ENCODE measurements at regions not wholly inside any gene's neighbourhood (a gene's known extent, or its start where the extent isn't known, plus 50 kb on each side); places are given as distances from the start of the nearest gene placed in this dataset.

DNA sequence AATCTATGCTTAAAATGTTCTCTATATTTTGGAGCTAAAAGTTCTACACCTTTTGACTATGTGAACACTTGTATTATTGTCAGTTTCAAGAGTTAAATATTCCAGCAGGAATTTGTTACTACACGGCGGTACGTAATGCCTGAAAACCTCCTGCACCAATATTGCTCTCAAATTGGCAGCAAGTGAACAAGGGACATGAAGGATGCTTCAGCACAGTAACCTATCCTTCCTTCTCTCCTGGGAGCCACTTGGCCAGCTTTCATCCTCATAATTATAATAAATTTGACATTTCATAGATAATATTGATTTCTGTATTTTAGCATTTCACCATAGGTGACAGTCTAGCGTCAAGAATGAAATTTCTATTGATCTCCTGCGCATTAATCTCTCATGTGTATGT is 197.6 kb downstream of the NR4A2 start:
- DNase-seq: no peak
- H3K27ac Mint-ChIP-seq (ENCODE audit: unreplicated experiment): no peak overlapping the region
- no peaks in the 10 kb centered on the region for H3K36me3 ChIP-seq (ENCODE audit: control insufficient read depth, insufficient read depth, low read length)
- H3K4me3 Mint-ChIP-seq (ENCODE audit: unreplicated experiment): no peak overlapping the region
- H3K9me3 Mint-ChIP-seq (ENCODE audit: unreplicated experiment): no peaks in the 10 kb centered on the region
- no peaks in the 10 kb centered on the region for H3K4me1 ChIP-seq
- no peaks in the 10 kb centered on the region for H3K36me3 Mint-ChIP-seq (ENCODE audit: insufficient read depth, unreplicated experiment)
- no TSS peak for BruUV-seq (replicated peaks)
- intact Hi-C loops (cut with micrococcal nuclease; ENCODE audit: unreplicated experiment): no loop called here
- H3K4me3 ChIP-seq (ENCODE audit: low read depth, low read length): no peak overlapping the region
- no peaks in the 10 kb centered on the region for H3K27me3 ChIP-seq (replicated peaks; ENCODE audit: control insufficient read depth, insufficient read depth, low read length)
- TF ChIP-seq, protein P1, sequence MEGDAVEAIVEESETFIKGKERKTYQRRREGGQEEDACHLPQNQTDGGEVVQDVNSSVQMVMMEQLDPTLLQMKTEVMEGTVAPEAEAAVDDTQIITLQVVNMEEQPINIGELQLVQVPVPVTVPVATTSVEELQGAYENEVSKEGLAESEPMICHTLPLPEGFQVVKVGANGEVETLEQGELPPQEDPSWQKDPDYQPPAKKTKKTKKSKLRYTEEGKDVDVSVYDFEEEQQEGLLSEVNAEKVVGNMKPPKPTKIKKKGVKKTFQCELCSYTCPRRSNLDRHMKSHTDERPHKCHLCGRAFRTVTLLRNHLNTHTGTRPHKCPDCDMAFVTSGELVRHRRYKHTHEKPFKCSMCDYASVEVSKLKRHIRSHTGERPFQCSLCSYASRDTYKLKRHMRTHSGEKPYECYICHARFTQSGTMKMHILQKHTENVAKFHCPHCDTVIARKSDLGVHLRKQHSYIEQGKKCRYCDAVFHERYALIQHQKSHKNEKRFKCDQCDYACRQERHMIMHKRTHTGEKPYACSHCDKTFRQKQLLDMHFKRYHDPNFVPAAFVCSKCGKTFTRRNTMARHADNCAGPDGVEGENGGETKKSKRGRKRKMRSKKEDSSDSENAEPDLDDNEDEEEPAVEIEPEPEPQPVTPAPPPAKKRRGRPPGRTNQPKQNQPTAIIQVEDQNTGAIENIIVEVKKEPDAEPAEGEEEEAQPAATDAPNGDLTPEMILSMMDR (IDR thresholded peaks at IDR 0.05; ENCODE audit: insufficient read depth in 1 of 2, low read depth in 1 of 2, low read length in 1 of 2, severe bottlenecking in 1 of 2, unreplicated experiment in 1 of 2): no peak
- H3K9me3 ChIP-seq: no peaks in the 10 kb centered on the region
- H3K27me3 Mint-ChIP-seq (ENCODE audit: insufficient read depth, unreplicated experiment): no peaks in the 10 kb centered on the region
- ChIA-PET POLR2A (no interaction called here), CTCF (no interaction called here)
- H3K4me1 Mint-ChIP-seq (ENCODE audit: low read depth, unreplicated experiment): no peaks in the 10 kb centered on the region

DNA sequence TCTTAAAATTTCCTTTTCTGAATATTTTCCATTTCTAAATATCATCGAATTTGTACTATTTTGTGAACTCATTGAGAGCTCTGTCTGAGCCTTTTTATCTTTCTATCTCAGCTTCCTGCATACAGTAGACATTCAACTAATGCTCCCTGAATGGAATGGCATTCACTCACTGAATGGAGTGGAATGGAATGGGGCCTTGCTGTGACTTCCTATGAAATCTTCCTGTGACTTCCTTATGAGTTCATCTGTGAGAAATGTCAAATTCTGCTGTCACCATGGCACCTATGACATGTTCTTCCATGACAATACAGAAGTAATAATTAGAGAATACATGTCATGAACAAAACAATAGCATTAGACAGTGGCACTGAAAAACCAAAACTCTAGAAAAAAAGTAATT is 199.6 kb downstream of the NR4A2 start:
- POLR2A ChIA-PET: no interaction called here
- Mint-ChIP-seq H3K9me3 (ENCODE audit: unreplicated experiment) (no peaks in the 10 kb centered on the region), H3K4me3 (ENCODE audit: unreplicated experiment) (no peak overlapping the region), H3K27ac (ENCODE audit: unreplicated experiment) (no peak overlapping the region), H3K4me1 (ENCODE audit: low read depth, unreplicated experiment) (no peaks in the 10 kb centered on the region), H3K36me3 (ENCODE audit: insufficient read depth, unreplicated experiment) (no peaks in the 10 kb centered on the region), H3K27me3 (ENCODE audit: insufficient read depth, unreplicated experiment) (no peaks in the 10 kb centered on the region)
- Histone ChIP-seq H3K9me3 (no peaks in the 10 kb centered on the region), H3K4me3 (ENCODE audit: low read depth, low read length) (no peak overlapping the region), H3K4me1 (no peaks in the 10 kb centered on the region), H3K27me3 (replicated peaks; ENCODE audit: control insufficient read depth, insufficient read depth, low read length) (no peaks in the 10 kb centered on the region), H3K36me3 (ENCODE audit: control insufficient read depth, insufficient read depth, low read length) (no peaks in the 10 kb centered on the region)
- no peak for DNase-seq
- BruUV-seq (replicated peaks): no TSS peak
- TF ChIP-seq, protein P1 (IDR thresholded peaks at IDR 0.05; ENCODE audit: insufficient read depth in 1 of 2, low read depth in 1 of 2, low read length in 1 of 2, severe bottlenecking in 1 of 2, unreplicated experiment in 1 of 2): no peak
- intact Hi-C loops (cut with micrococcal nuclease; ENCODE audit: unreplicated experiment): no loop called here
- CTCF ChIA-PET: no interaction called here

DNA sequence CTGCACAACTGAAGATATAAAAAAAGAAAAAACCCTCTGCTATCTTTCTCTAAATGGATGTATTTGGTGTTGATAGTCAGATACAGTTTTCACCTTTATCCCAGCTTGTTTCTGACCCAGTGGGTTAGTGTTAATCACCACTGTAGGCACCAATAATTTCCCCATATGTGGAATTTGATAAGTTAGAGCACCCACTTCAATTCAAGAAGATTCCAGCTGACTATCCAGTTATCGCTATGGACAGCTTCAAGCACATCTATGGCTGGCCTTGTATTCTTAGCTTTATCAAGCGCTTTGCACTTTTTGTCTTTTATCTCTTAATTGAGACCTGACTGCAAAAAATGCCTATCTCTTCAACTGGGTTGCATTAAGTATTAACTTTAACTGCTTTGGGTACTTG is 200.4 kb downstream of the NR4A2 start:
- Histone ChIP-seq H3K9me3 (no peaks in the 10 kb centered on the region), H3K4me3 (ENCODE audit: low read depth, low read length) (no peak overlapping the region), H3K27me3 (replicated peaks; ENCODE audit: control insufficient read depth, insufficient read depth, low read length) (no peaks in the 10 kb centered on the region), H3K36me3 (ENCODE audit: control insufficient read depth, insufficient read depth, low read length) (no peaks in the 10 kb centered on the region), H3K4me1 (no peaks in the 10 kb centered on the region)
- no peak for DNase-seq
- intact Hi-C loops (cut with micrococcal nuclease; ENCODE audit: unreplicated experiment): no loop called here
- Mint-ChIP-seq H3K4me1 (ENCODE audit: low read depth, unreplicated experiment) (no peaks in the 10 kb centered on the region), H3K9me3 (ENCODE audit: unreplicated experiment) (no peaks in the 10 kb centered on the region), H3K36me3 (ENCODE audit: insufficient read depth, unreplicated experiment) (no peaks in the 10 kb centered on the region), H3K4me3 (ENCODE audit: unreplicated experiment) (no peak overlapping the region), H3K27ac (ENCODE audit: unreplicated experiment) (no peak overlapping the region), H3K27me3 (ENCODE audit: insufficient read depth, unreplicated experiment) (no peaks in the 10 kb centered on the region)
- no TSS peak for BruUV-seq (replicated peaks)
- ChIA-PET CTCF (no interaction called here), POLR2A (no interaction called here)
- TF ChIP-seq, protein P1 (IDR thresholded peaks at IDR 0.05; ENCODE audit: insufficient read depth in 1 of 2, low read depth in 1 of 2, low read length in 1 of 2, severe bottlenecking in 1 of 2, unreplicated experiment in 1 of 2): no peak

All from Caco-2 (cell line).